Neuronal stem cell (in vitro differentiated cells): ENCODE measurements at regions not wholly inside any gene's neighbourhood (a gene's known extent, or its start where the extent isn't known, plus 50 kb on each side); places are given as distances from the start of the nearest gene placed in this dataset.

ENCODE experiments used
- DNase-seq: peaks from one replicate; pipeline ENCODE4 v3.0.0-alpha.2; 2013; ENCODE audit warnings: low spot score
- H2AFZ ChIP-seq: one replicate; pipeline ENCODE4 v1.6.1; 2013; ENCODE audit warnings: mild to moderate bottlenecking, low read length, inconsistent platforms
- H2AK5ac ChIP-seq: 2 replicates; pipeline ENCODE4 v1.6.1; 2013; ENCODE audit warnings: low read depth, mild to moderate bottlenecking, inconsistent platforms, low read length, moderate library complexity, mixed read lengths
- H2BK120ac ChIP-seq: 2 replicates; pipeline ENCODE4 v1.6.1; 2013; ENCODE audit warnings: low read depth, mild to moderate bottlenecking, inconsistent platforms, low read length, moderate library complexity, mixed read lengths
- H2BK12ac ChIP-seq: one replicate; pipeline ENCODE4 v1.6.1; 2013; ENCODE audit warnings: low read length, inconsistent platforms
- H2BK15ac ChIP-seq: 2 replicates; pipeline ENCODE4 v1.6.1; 2013; ENCODE audit warnings: mild to moderate bottlenecking, low read length, inconsistent platforms, mixed read lengths
- H2BK5ac ChIP-seq: one replicate; pipeline ENCODE4 v1.6.1; 2013; ENCODE audit warnings: inconsistent platforms, mild to moderate bottlenecking, low read length, moderate library complexity
- H3K14ac ChIP-seq: one replicate; pipeline ENCODE4 v1.6.1; 2013; ENCODE audit warnings: low read length, inconsistent platforms
- H3K18ac ChIP-seq: 2 replicates; pipeline ENCODE4 v1.6.1; 2013; ENCODE audit warnings: low read length, inconsistent platforms
- H3K23ac ChIP-seq: 2 replicates; pipeline ENCODE4 v1.6.1; 2013; ENCODE audit warnings: low read depth, mild to moderate bottlenecking, mixed read lengths, low read length, inconsistent platforms; ENCODE audit not compliant: poor library complexity
- H3K27ac ChIP-seq: replicated peaks from 3 replicates; pipeline ENCODE4 v1.5.1; 2013; ENCODE audit warnings: low read length, inconsistent platforms
- H3K27me3 ChIP-seq, 3 experiments: 2 replicates each; pipeline ENCODE4 v1.6.1; 2013; ENCODE audit warnings: low read length in 3 of 3, mild to moderate bottlenecking in 2 of 3, inconsistent platforms in 1 of 3, low read depth in 1 of 3, mixed read lengths in 1 of 3, moderate library complexity in 1 of 3; ENCODE audit not compliant: control insufficient read depth in 3 of 3, insufficient read depth in 3 of 3
- H3K36me3 ChIP-seq, 2 donors: replicated peaks in 1 of 2; 2 replicates each; pipeline ENCODE4 v1.6.1; 2013; ENCODE audit warnings: low read length in 2 of 2; ENCODE audit not compliant: control insufficient read depth in 2 of 2, insufficient read depth in 2 of 2
- H3K4ac ChIP-seq: 2 replicates; pipeline ENCODE4 v1.6.1; 2013; ENCODE audit warnings: inconsistent platforms, mild to moderate bottlenecking, low read length, moderate library complexity
- H3K4me1 ChIP-seq, 2 donors: 1 replicate in 1 of 2; 2 replicates in 1 of 2; pipeline ENCODE4 v1.6.1; 2013; ENCODE audit warnings: low read length in 2 of 2, low read depth in 1 of 2; ENCODE audit not compliant: control insufficient read depth in 2 of 2, insufficient read depth in 1 of 2
- H3K4me2 ChIP-seq: one replicate; pipeline ENCODE4 v1.6.1; 2013; ENCODE audit warnings: mild to moderate bottlenecking, low read length, inconsistent platforms; ENCODE audit not compliant: insufficient read depth, poor library complexity, severe bottlenecking
- H3K4me3 ChIP-seq, 2 donors: 2 replicates each; pipeline ENCODE4 v1.5.1; 2013; ENCODE audit warnings: low read length in 2 of 2, mild to moderate bottlenecking in 2 of 2, inconsistent platforms in 1 of 2, moderate library complexity in 1 of 2
- H3K79me1 ChIP-seq: one replicate; pipeline ENCODE4 v1.6.1; 2013; ENCODE audit warnings: low read depth, mild to moderate bottlenecking, inconsistent platforms, low read length, moderate library complexity
- H3K9ac ChIP-seq: one replicate; pipeline ENCODE4 v1.6.1; 2013; ENCODE audit warnings: mild to moderate bottlenecking, low read depth, low read length, inconsistent platforms; ENCODE audit not compliant: poor library complexity
- H3K9me3 ChIP-seq, 2 donors: replicated peaks in 1 of 2; 2 replicates each; pipeline versions ENCODE3 to v1.6.1; 2013; ENCODE audit warnings: low read length in 2 of 2, mild to moderate bottlenecking in 2 of 2, inconsistent platforms in 1 of 2, low read depth in 1 of 2, mixed read lengths in 1 of 2, moderate library complexity in 1 of 2; ENCODE audit not compliant: control insufficient read depth in 2 of 2, insufficient read depth in 1 of 2
- H4K8ac ChIP-seq: one replicate; pipeline ENCODE4 v1.6.1; 2013; ENCODE audit warnings: low read depth, mild to moderate bottlenecking, inconsistent platforms, low read length, moderate library complexity
- H4K91ac ChIP-seq: one replicate; pipeline ENCODE4 v1.6.1; 2013; ENCODE audit warnings: low read length, low read depth, mild to moderate bottlenecking, inconsistent platforms; ENCODE audit not compliant: poor library complexity
- WGBS, 2 donors: extraction: QIAGEN DNeasy Blood & Tissue Kit; methylation state at CpG; one replicate each; pipeline ENCODE4 v1.1.7; 2013; ENCODE audit warnings: missing lambda C conversion rate in 2 of 2, mixed read lengths in 1 of 2; ENCODE audit not compliant: insufficient read length in 2 of 2, insufficient replicate concordance in 1 of 2; ENCODE audit errors: extremely low coverage in 2 of 2; 5-methylcytosine and 5-hydroxymethylcytosine counted together

- Histone ChIP-seq H2BK12ac (no peak overlapping the region), H4K91ac (no peak overlapping the region), H3K27me3 (no peaks in the 10 kb centered on the region), H2AFZ (no peak overlapping the region), H2BK15ac (no peak overlapping the region), H3K4me2 (no peak overlapping the region), H4K8ac (no peak overlapping the region), H3K36me3 (no peaks in the 10 kb centered on the region), H3K79me1 (no peaks in the 10 kb centered on the region), H2BK5ac (no peak overlapping the region), H3K18ac (no peak overlapping the region), H3K27ac (no peak overlapping the region), H3K4me3 (no peak overlapping the region), H3K14ac (no peak overlapping the region), H2AK5ac (no peak overlapping the region), H3K23ac (no peak overlapping the region), H3K9me3 (no peaks in the 10 kb centered on the region), H2BK120ac (no peak overlapping the region), H3K9ac (no peak overlapping the region), H3K4me1 (peaks cover 0 to 8% of the 10 kb centered on the region in 2 donors), H3K4ac (no peak overlapping the region)
- DNase-seq: no peak
- WGBS, 2 donors: no CpG with 5 or more reads among the region's 1 CpG
These were observed 183.1 kb downstream of the FAT4 start for GRCh38 chr4:125497861-125498260.

- Histone ChIP-seq H3K79me1 (no peaks in the 10 kb centered on the region), H2AFZ (no peak overlapping the region), H3K18ac (no peak overlapping the region), H4K8ac (no peak overlapping the region), H2AK5ac (no peak overlapping the region), H2BK15ac (no peak overlapping the region), H3K9me3 (no peaks in the 10 kb centered on the region), H3K27ac (no peak overlapping the region), H3K4me1 (peaks cover 0 to 8% of the 10 kb centered on the region in 2 donors), H4K91ac (no peak overlapping the region), H3K4me2 (no peak overlapping the region), H3K27me3 (no peaks in the 10 kb centered on the region), H3K23ac (no peak overlapping the region), H3K36me3 (no peaks in the 10 kb centered on the region), H3K14ac (no peak overlapping the region), H2BK5ac (no peak overlapping the region), H3K9ac (no peak overlapping the region), H3K4ac (no peak overlapping the region), H3K4me3 (no peak overlapping the region), H2BK12ac (no peak overlapping the region), H2BK120ac (no peak overlapping the region)
- DNase-seq: no peak
- WGBS, 2 donors: no CpG with 5 or more reads among the region's 1 CpG
These were observed 184.2 kb downstream of the FAT4 start for GRCh38 chr4:125498981-125499380.

- no peak overlapping the region for H4K91ac ChIP-seq
- no peak overlapping the region for H3K23ac ChIP-seq
- H2BK5ac ChIP-seq: no peak overlapping the region
- no peak overlapping the region for H3K4me3 ChIP-seq
- no peak overlapping the region for H4K8ac ChIP-seq
- no peak overlapping the region for H3K14ac ChIP-seq
- no peak overlapping the region for H2BK15ac ChIP-seq
- H2BK120ac ChIP-seq: no peak overlapping the region
- no peaks in the 10 kb centered on the region for H3K27me3 ChIP-seq
- H3K4ac ChIP-seq: no peak overlapping the region
- H2AK5ac ChIP-seq: no peak overlapping the region
- H2AFZ ChIP-seq: no peak overlapping the region
- H2BK12ac ChIP-seq: no peak overlapping the region
- H3K9ac ChIP-seq: no peak overlapping the region
- H3K4me1 ChIP-seq: peaks cover 0 to 8% of the 10 kb centered on the region in 2 donors
- no CpG with 5 or more reads among the region's 3 CpGs for WGBS, 2 donors
- no peak overlapping the region for H3K18ac ChIP-seq
- H3K9me3 ChIP-seq: no peaks in the 10 kb centered on the region
- no peak overlapping the region for H3K27ac ChIP-seq
- no peaks in the 10 kb centered on the region for H3K36me3 ChIP-seq
- no peaks in the 10 kb centered on the region for H3K79me1 ChIP-seq
- DNase-seq: no peak
- H3K4me2 ChIP-seq: no peak overlapping the region
These were observed 186.3 kb downstream of the FAT4 start for GRCh38 chr4:125501090-125501489.

DNA sequence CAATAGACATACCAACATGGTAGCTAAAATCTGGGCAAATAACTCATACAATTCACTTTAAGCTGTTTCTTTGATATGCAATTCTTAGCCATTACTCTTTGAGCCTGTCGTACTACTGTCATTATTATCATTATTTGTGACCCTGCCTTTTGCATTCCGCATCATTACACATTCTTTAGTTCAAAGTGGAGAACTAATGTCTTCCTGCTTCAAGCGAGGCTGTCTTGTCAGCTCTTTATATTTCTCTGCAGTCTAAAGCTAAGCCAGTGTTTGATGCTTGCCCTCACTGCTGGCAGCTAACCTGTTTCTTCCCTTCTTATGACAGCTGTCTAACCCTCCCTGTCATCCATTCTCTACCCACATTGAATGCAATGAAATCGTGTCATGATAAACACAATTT, 186.8 kb downstream of the FAT4 start:
- no CpG with 5 or more reads among the region's 4 CpGs for WGBS, 2 donors
- H3K9ac ChIP-seq: no peak overlapping the region
- H3K27ac ChIP-seq: no peak overlapping the region
- no peak overlapping the region for H2AFZ ChIP-seq
- DNase-seq: no peak
- H3K4me2 ChIP-seq: no peak overlapping the region
- no peak overlapping the region for H4K91ac ChIP-seq
- H2BK12ac ChIP-seq: no peak overlapping the region
- no peak overlapping the region for H3K4me3 ChIP-seq
- no peak overlapping the region for H2BK120ac ChIP-seq
- H4K8ac ChIP-seq: no peak overlapping the region
- H3K14ac ChIP-seq: no peak overlapping the region
- no peak overlapping the region for H3K23ac ChIP-seq
- peaks cover 0 to 8% of the 10 kb centered on the region in 2 donors for H3K4me1 ChIP-seq
- no peak overlapping the region for H2AK5ac ChIP-seq
- H2BK5ac ChIP-seq: no peak overlapping the region
- H3K4ac ChIP-seq: no peak overlapping the region
- H3K36me3 ChIP-seq: no peaks in the 10 kb centered on the region
- H2BK15ac ChIP-seq: no peak overlapping the region
- H3K9me3 ChIP-seq: no peaks in the 10 kb centered on the region
- H3K18ac ChIP-seq: no peak overlapping the region
- H3K27me3 ChIP-seq: no peaks in the 10 kb centered on the region
- no peaks in the 10 kb centered on the region for H3K79me1 ChIP-seq
